DOHH2 (cell line): ENCODE measurements at regions not wholly inside any gene's neighbourhood (a gene's known extent, or its start where the extent isn't known, plus 50 kb on each side); places are given as distances from the start of the nearest gene placed in this dataset.

Experiments used
- H3F3A ChIP-seq: fragments of 200-600 bp; sonication (generic), shearing (Covaris generic); 2 replicates; pipeline ENCODE4 v1.6.0; 2016; ENCODE audit warnings: antibody characterized with exemption, mild to moderate bottlenecking; ENCODE audit not compliant: control insufficient read depth, insufficient read depth
- H3K27ac ChIP-seq: fragments of 200-600 bp; sonication (generic); 2 replicates; pipeline ENCODE4 v1.5.1; 2014; ENCODE audit warnings: low read depth, mild to moderate bottlenecking, low read length, moderate library complexity
- H3K27me3 ChIP-seq: fragments of 200-600 bp; sonication (generic); 2 replicates; pipeline ENCODE4 v1.6.1; 2014; ENCODE audit warnings: mild to moderate bottlenecking, low read length, mixed read lengths; ENCODE audit not compliant: control insufficient read depth
- H3K36me3 ChIP-seq: fragments of 200-600 bp; sonication (generic); 2 replicates; pipeline ENCODE4 v1.6.1; 2014; ENCODE audit warnings: mild to moderate bottlenecking, low read length, moderate library complexity, mixed read lengths; ENCODE audit not compliant: control insufficient read depth
- H3K4me1 ChIP-seq: fragments of 200-600 bp; sonication (generic); 2 replicates; pipeline ENCODE4 v1.6.1; 2014; ENCODE audit warnings: mild to moderate bottlenecking, low read length, mixed read lengths; ENCODE audit not compliant: control insufficient read depth
- H3K4me2 ChIP-seq: fragments of 200-600 bp; sonication (generic); 2 replicates; pipeline ENCODE4 v1.6.0; 2014; ENCODE audit warnings: mild to moderate bottlenecking, low read length, moderate library complexity
- H3K4me3 ChIP-seq: fragments of 200-600 bp; sonication (generic); 2 replicates; pipeline ENCODE4 v1.5.1; 2014; ENCODE audit warnings: mild to moderate bottlenecking, low read length, mixed read lengths
- H3K79me2 ChIP-seq: fragments of 200-600 bp; sonication (generic); 2 replicates; pipeline ENCODE4 v1.6.1; 2014; ENCODE audit warnings: mild to moderate bottlenecking, low read length, mixed read lengths; ENCODE audit not compliant: control insufficient read depth
- H3K9me2 ChIP-seq: fragments of 200-600 bp; sonication (generic); replicated peaks from 2 replicates; pipeline ENCODE4 v1.6.1; 2014; ENCODE audit warnings: mild to moderate bottlenecking, low read length, mixed read lengths; ENCODE audit not compliant: control insufficient read depth
- H3K9me3 ChIP-seq: fragments of 200-600 bp; sonication (generic); 2 replicates; pipeline ENCODE4 v1.6.1; 2014; ENCODE audit warnings: antibody characterized with exemption, low read length, mixed read lengths; ENCODE audit not compliant: control insufficient read depth, insufficient read depth
- H4K20me1 ChIP-seq: fragments of 200-600 bp; sonication (generic); 2 replicates; pipeline ENCODE4 v1.6.0; 2014; ENCODE audit warnings: low read depth, mild to moderate bottlenecking, antibody characterized with exemption, low read length, moderate library complexity; ENCODE audit not compliant: control insufficient read depth, insufficient read depth
- CTCF ChIP-seq: fragments of 200-600 bp; sonication (generic); IDR thresholded peaks from one replicate; pipeline ENCODE4 v1.5.1; 2014; ENCODE audit warnings: antibody characterized with exemption, mild to moderate bottlenecking, low read depth, low read length; ENCODE audit not compliant: poor library complexity, severe bottlenecking
- EZH2phosphoT487 ChIP-seq: fragments of 200-600 bp; sonication (generic); IDR thresholded peaks from 2 replicates; pipeline ENCODE4 v1.6.1; 2017; ENCODE audit warnings: borderline replicate concordance, mild to moderate bottlenecking, antibody characterized with exemption, low read length, moderate library complexity, mixed read lengths

GRCh38 chr14:77988970-77989369 lies 181.2 kb upstream of the NRXN3 start:
- Histone ChIP-seq H3F3A (no peaks in the 10 kb centered on the region), H3K79me2 (no peaks in the 10 kb centered on the region), H3K9me3 (no peaks in the 10 kb centered on the region), H3K4me1 (no peaks in the 10 kb centered on the region), H3K4me2 (no peak overlapping the region), H3K27me3 (no peaks in the 10 kb centered on the region), H4K20me1 (no peaks in the 10 kb centered on the region), H3K4me3 (no peak overlapping the region), H3K36me3 (no peaks in the 10 kb centered on the region), H3K27ac (no peak overlapping the region), H3K9me2 (no peaks in the 10 kb centered on the region)
- TF ChIP-seq CTCF (no peak), EZH2phosphoT487 (no peak)

GRCh38 chr14:77989441-77989991 lies 180.7 kb upstream of the NRXN3 start:
- no peaks in the 10 kb centered on the region for H3K9me3 ChIP-seq
- H3K4me3 ChIP-seq, result no peak overlapping the region
- no peaks in the 10 kb centered on the region for H3K9me2 ChIP-seq
- no peaks in the 10 kb centered on the region for H3K79me2 ChIP-seq
- TF ChIP-seq CTCF, result no peak
- no peak for TF ChIP-seq EZH2phosphoT487
- no peaks in the 10 kb centered on the region for H3K4me1 ChIP-seq
- H3K4me2 ChIP-seq, result no peak overlapping the region
- no peaks in the 10 kb centered on the region for H3K27me3 ChIP-seq
- no peaks in the 10 kb centered on the region for H3F3A ChIP-seq
- no peaks in the 10 kb centered on the region for H3K36me3 ChIP-seq
- H3K27ac ChIP-seq, result no peak overlapping the region
- no peaks in the 10 kb centered on the region for H4K20me1 ChIP-seq

GRCh38 chr14:77990337-77990736 lies 179.8 kb upstream of the NRXN3 start:
- Histone ChIP-seq H3K4me1 (no peaks in the 10 kb centered on the region), H4K20me1 (no peaks in the 10 kb centered on the region), H3F3A (no peaks in the 10 kb centered on the region), H3K4me2 (no peak overlapping the region), H3K79me2 (no peaks in the 10 kb centered on the region), H3K4me3 (no peak overlapping the region), H3K27ac (no peak overlapping the region), H3K9me3 (no peaks in the 10 kb centered on the region), H3K27me3 (no peaks in the 10 kb centered on the region), H3K9me2 (no peaks in the 10 kb centered on the region), H3K36me3 (no peaks in the 10 kb centered on the region)
- no peak for TF ChIP-seq EZH2phosphoT487

GRCh38 chr14:77991128-77991772 lies 178.9 kb upstream of the NRXN3 start:
- Histone ChIP-seq H3K9me2 (no peaks in the 10 kb centered on the region), H4K20me1 (no peaks in the 10 kb centered on the region), H3K9me3 (no peaks in the 10 kb centered on the region), H3K4me2 (no peak overlapping the region), H3K4me3 (no peak overlapping the region), H3K79me2 (no peaks in the 10 kb centered on the region), H3F3A (no peaks in the 10 kb centered on the region), H3K27me3 (no peaks in the 10 kb centered on the region), H3K36me3 (no peaks in the 10 kb centered on the region), H3K27ac (no peak overlapping the region), H3K4me1 (no peaks in the 10 kb centered on the region)
- peak; percentile 32 for TF ChIP-seq CTCF
- TF ChIP-seq EZH2phosphoT487, result no peak
